Mesenchymal stem cell (in vitro differentiated cells and primary cell): ENCODE measurements at regions not wholly inside any gene's neighbourhood (a gene's known extent, or its start where the extent isn't known, plus 50 kb on each side); places are given as distances from the start of the nearest gene placed in this dataset.
"Not testable (repeated sequence)": the region's sequence is repeated elsewhere in the genome, so short reads cannot be mapped to it uniquely, and the experiment has no call there.

Experiments
- DNase-seq: peaks from one replicate; pipeline ENCODE4 v3.0.0-alpha.2; 2013
- H2AFZ ChIP-seq: one replicate; pipeline ENCODE4 v1.6.1; 2013; ENCODE audit warnings: low read depth, mild to moderate bottlenecking, control low read depth, inconsistent platforms, low read length, moderate library complexity
- H2AK5ac ChIP-seq: 2 replicates; pipeline ENCODE4 v1.6.1; 2013; ENCODE audit warnings: low read length, moderate library complexity, mild to moderate bottlenecking, inconsistent platforms; ENCODE audit not compliant: severe bottlenecking
- H2BK120ac ChIP-seq: one replicate; pipeline ENCODE4 v1.6.1; 2013; ENCODE audit warnings: low read depth, mild to moderate bottlenecking, inconsistent platforms, low read length, moderate library complexity
- H2BK12ac ChIP-seq, 2 experiments: one replicate each; pipeline ENCODE4 v1.6.1; 2013; ENCODE audit warnings: inconsistent platforms in 2 of 2, low read length in 2 of 2, mild to moderate bottlenecking in 2 of 2, moderate library complexity in 2 of 2, control low read depth in 1 of 2
- H2BK15ac ChIP-seq: one replicate; pipeline ENCODE4 v1.6.1; 2013; ENCODE audit warnings: mild to moderate bottlenecking, low read depth, inconsistent platforms; ENCODE audit not compliant: poor library complexity, severe bottlenecking
- H2BK5ac ChIP-seq: 2 replicates; pipeline ENCODE4 v1.6.1; 2013; ENCODE audit warnings: low read depth, mild to moderate bottlenecking, low read length, control low read depth, inconsistent platforms; ENCODE audit not compliant: poor library complexity, severe bottlenecking
- H3K14ac ChIP-seq, 2 experiments: one replicate each; pipeline ENCODE4 v1.6.1; 2013; ENCODE audit warnings: inconsistent platforms in 2 of 2, low read length in 2 of 2, control low read depth in 1 of 2, mild to moderate bottlenecking in 1 of 2, moderate library complexity in 1 of 2
- H3K18ac ChIP-seq, 2 experiments: one replicate each; pipeline ENCODE4 v1.6.1; 2013; ENCODE audit warnings: inconsistent platforms in 2 of 2, low read length in 2 of 2, control low read depth in 1 of 2, low read depth in 1 of 2, mild to moderate bottlenecking in 1 of 2
- H3K23ac ChIP-seq, 2 experiments: one replicate each; pipeline ENCODE4 v1.6.1; 2013; ENCODE audit warnings: inconsistent platforms in 2 of 2, low read length in 2 of 2, mild to moderate bottlenecking in 2 of 2, moderate library complexity in 2 of 2, control low read depth in 1 of 2
- H3K27ac ChIP-seq: 2 replicates; pipeline ENCODE4 v1.5.1; 2013; ENCODE audit warnings: mild to moderate bottlenecking, moderate library complexity, low read length, control low read depth, inconsistent platforms; ENCODE audit not compliant: poor library complexity, severe bottlenecking
- H3K27me3 ChIP-seq, 2 experiments: 2 replicates each; pipeline versions ENCODE4 v1.6.1 to v1.7.0; 2013; ENCODE audit warnings: low read length in 2 of 2, mild to moderate bottlenecking in 2 of 2, moderate library complexity in 2 of 2, control low read depth in 1 of 2, inconsistent platforms in 1 of 2; ENCODE audit not compliant: control insufficient read depth in 1 of 2, insufficient read depth in 1 of 2
- H3K36me3 ChIP-seq, 2 experiments: 2 replicates each; pipeline versions ENCODE4 v1.6.1 to v1.7.0; 2013; ENCODE audit warnings: low read length in 2 of 2, control low read depth in 1 of 2, inconsistent platforms in 1 of 2, low read depth in 1 of 2, mild to moderate bottlenecking in 1 of 2; ENCODE audit not compliant: insufficient read depth in 2 of 2, control insufficient read depth in 1 of 2
- H3K4ac ChIP-seq, 2 experiments: one replicate each; pipeline ENCODE4 v1.6.1; 2013; ENCODE audit warnings: inconsistent platforms in 2 of 2, low read length in 2 of 2, mild to moderate bottlenecking in 2 of 2, moderate library complexity in 2 of 2, control low read depth in 1 of 2, low read depth in 1 of 2
- H3K4me1 ChIP-seq: 2 replicates; pipeline ENCODE4 v1.6.1; 2013; ENCODE audit warnings: low read depth, low read length, control low read depth; ENCODE audit not compliant: control insufficient read depth, insufficient read depth
- H3K4me2 ChIP-seq: 2 replicates; pipeline ENCODE4 v1.6.1; 2013; ENCODE audit warnings: low read length, mild to moderate bottlenecking, inconsistent platforms; ENCODE audit not compliant: poor library complexity, severe bottlenecking
- H3K4me3 ChIP-seq, 2 experiments: 2 replicates each; pipeline versions ENCODE4 v1.5.1 to v1.7.0; 2013; ENCODE audit warnings: low read length in 2 of 2, mild to moderate bottlenecking in 2 of 2, control low read depth in 1 of 2, low read depth in 1 of 2; ENCODE audit not compliant: insufficient read depth in 1 of 2
- H3K79me1 ChIP-seq: replicated peaks from 2 replicates; pipeline ENCODE4 v1.6.1; 2013; ENCODE audit warnings: mild to moderate bottlenecking, control low read depth, low read length, inconsistent platforms; ENCODE audit not compliant: poor library complexity, severe bottlenecking
- H3K9ac ChIP-seq: 2 replicates; pipeline ENCODE4 v1.7.0; 2013; ENCODE audit warnings: mild to moderate bottlenecking, low read length, moderate library complexity
- H3K9me3 ChIP-seq: 2 replicates; pipeline ENCODE4 v1.7.0; 2013; ENCODE audit warnings: mild to moderate bottlenecking, low read length; ENCODE audit not compliant: control insufficient read depth
- H4K8ac ChIP-seq: one replicate; pipeline ENCODE4 v1.6.1; 2013; ENCODE audit warnings: inconsistent platforms, mild to moderate bottlenecking, low read length, moderate library complexity
- H4K91ac ChIP-seq: one replicate; pipeline ENCODE4 v1.6.1; 2013; ENCODE audit warnings: mild to moderate bottlenecking, low read length, inconsistent platforms
- WGBS: methylation state at CpG from one replicate; pipeline ENCODE4 v1.1.7; 2013; ENCODE audit warnings: mixed read lengths; 5-methylcytosine and 5-hydroxymethylcytosine counted together

- Histone ChIP-seq H2AK5ac (no peak overlapping the region), H2BK15ac (no peak overlapping the region), H3K9ac (no peak overlapping the region), H2AFZ (no peak overlapping the region), H3K27me3 (no peaks in the 10 kb centered on the region), H3K4me2 (no peak overlapping the region), H3K14ac (no peak overlapping the region), H3K4me3 (no peak overlapping the region), H3K4me1 (no peaks in the 10 kb centered on the region), H3K18ac (no peak overlapping the region), H3K23ac (no peak overlapping the region), H3K79me1 (no peaks in the 10 kb centered on the region), H2BK12ac (no peak overlapping the region), H3K4ac (no peak overlapping the region), H3K36me3 (no peaks in the 10 kb centered on the region), H2BK5ac (no peak overlapping the region), H2BK120ac (no peak overlapping the region), H3K9me3 (no peaks in the 10 kb centered on the region), H4K91ac (no peak overlapping the region), H3K27ac (no peak overlapping the region), H4K8ac (no peak overlapping the region)
- 17% methylated on average over 3 of the region's 3 CpGs for WGBS
- no peak for DNase-seq
Observed at GRCh38 chr9:19629488-19629887, 159.3 kb downstream of the SLC24A2 start.

- not testable (repeated sequence) for H4K8ac ChIP-seq, H3K79me1 ChIP-seq, H3K23ac ChIP-seq, H3K18ac ChIP-seq, DNase-seq, H3K4ac ChIP-seq, H3K27me3 ChIP-seq, H3K4me3 ChIP-seq, H3K27ac ChIP-seq, H2AK5ac ChIP-seq, H3K4me2 ChIP-seq, H2BK15ac ChIP-seq, H4K91ac ChIP-seq, H3K14ac ChIP-seq, H3K9ac ChIP-seq, H2BK120ac ChIP-seq, H2AFZ ChIP-seq, H3K9me3 ChIP-seq, H3K4me1 ChIP-seq, H2BK5ac ChIP-seq, H2BK12ac ChIP-seq, H3K36me3 ChIP-seq
- 100% methylated on average over 1 of the region's 1 CpG for WGBS
Observed at GRCh38 chr9:19625426-19625825, 163.4 kb downstream of the SLC24A2 start.

- Histone ChIP-seq H2AK5ac (no peak overlapping the region), H2BK15ac (no peak overlapping the region), H4K91ac (no peak overlapping the region), H3K4me2 (no peak overlapping the region), H3K4ac (no peak overlapping the region), H3K9ac (no peak overlapping the region), H3K36me3 (no peaks in the 10 kb centered on the region), H4K8ac (no peak overlapping the region), H3K27ac (no peak overlapping the region), H3K4me3 (no peak overlapping the region), H3K18ac (no peak overlapping the region), H2BK120ac (no peak overlapping the region), H3K27me3 (no peaks in the 10 kb centered on the region), H2BK5ac (no peak overlapping the region), H3K4me1 (peaks cover 2% of the 10 kb centered on the region), H3K9me3 (no peaks in the 10 kb centered on the region), H2AFZ (no peak overlapping the region), H3K79me1 (no peaks in the 10 kb centered on the region), H2BK12ac (no peak overlapping the region), H3K14ac (no peak overlapping the region), H3K23ac (no peak overlapping the region)
- DNase-seq = no peak
- no CpG with 5 or more reads among the region's 3 CpGs for WGBS
Observed at GRCh38 chr9:19624519-19624918, 164.3 kb downstream of the SLC24A2 start.

- H3K4ac ChIP-seq = no peak overlapping the region
- no peaks in the 10 kb centered on the region for H3K36me3 ChIP-seq
- DNase-seq = no peak
- no peak overlapping the region for H2BK15ac ChIP-seq
- H3K14ac ChIP-seq = no peak overlapping the region
- 56% methylated on average over 4 of the region's 4 CpGs for WGBS
- H3K4me1 ChIP-seq = peaks cover 2% of the 10 kb centered on the region
- H3K79me1 ChIP-seq = no peaks in the 10 kb centered on the region
- no peak overlapping the region for H3K9ac ChIP-seq
- no peak overlapping the region for H4K8ac ChIP-seq
- no peak overlapping the region for H3K27ac ChIP-seq
- no peak overlapping the region for H2AK5ac ChIP-seq
- no peak overlapping the region for H2BK120ac ChIP-seq
- H3K18ac ChIP-seq = no peak overlapping the region
- H4K91ac ChIP-seq = no peak overlapping the region
- H3K9me3 ChIP-seq = no peaks in the 10 kb centered on the region
- H3K23ac ChIP-seq = no peak overlapping the region
- H2AFZ ChIP-seq = no peak overlapping the region
- H2BK12ac ChIP-seq = no peak overlapping the region
- no peak overlapping the region for H3K4me3 ChIP-seq
- no peak overlapping the region for H2BK5ac ChIP-seq
- H3K27me3 ChIP-seq = no peaks in the 10 kb centered on the region
- H3K4me2 ChIP-seq = no peak overlapping the region
Observed at GRCh38 chr9:19623941-19624340, 164.9 kb downstream of the SLC24A2 start.
